Gastrocnemius medialis (tissue), 4 donors: ENCODE measurements at regions not wholly inside any gene's neighbourhood (a gene's known extent, or its start where the extent isn't known, plus 50 kb on each side); places are given as distances from the start of the nearest gene placed in this dataset.

Experiments
- ATAC-seq, 2 donors: fragments of 150-250 bp; one replicate each; pipeline ENCODE4 v1.9.1; 2016
- DNase-seq, 2 donors: peaks; one replicate each; pipeline ENCODE4 v3.0.0-alpha.2; 2019
- H3K27ac ChIP-seq, 4 donors: fragments of 200-600 bp; sonication (generic); 1 replicate in 1 of 4; 2 replicates in 3 of 4; pipeline ENCODE4 v1.5.1; 2016 to 2018; ENCODE audit warnings: mild to moderate bottlenecking in 2 of 4, moderate library complexity in 1 of 4
- H3K27me3 ChIP-seq, 3 donors: fragments of 200-600 bp; sonication (generic) in 2 of 3; 1 replicate in 1 of 3; 2 replicates in 2 of 3; pipeline versions ENCODE4 v1.5.1 to v1.6.0; 2016 to 2019; ENCODE audit warnings: mild to moderate bottlenecking in 1 of 3, moderate library complexity in 1 of 3
- H3K36me3 ChIP-seq, 2 donors: fragments of 200-600 bp; sonication (generic) in 1 of 2; one replicate each; pipeline ENCODE4 v1.5.1; 2017 to 2018
- H3K4me1 ChIP-seq, 2 donors: fragments of 200-600 bp; sonication (generic) in 1 of 2; one replicate each; pipeline ENCODE4 v1.5.1; 2016 to 2017; ENCODE audit warnings: mild to moderate bottlenecking in 2 of 2
- H3K4me3 ChIP-seq, 4 donors: fragments of 200-600 bp; sonication (generic) in 3 of 4; 1 replicate in 1 of 4; 2 replicates in 3 of 4; pipeline ENCODE4 v1.5.1; 2016 to 2019; ENCODE audit warnings: mild to moderate bottlenecking in 2 of 4
- H3K9me3 ChIP-seq, 3 donors: fragments of 200-600 bp; sonication (generic) in 2 of 3; 1 replicate in 1 of 3; 2 replicates in 2 of 3; pipeline ENCODE4 v1.5.1; 2016 to 2019
- CTCF ChIP-seq, 5 experiments: fragments of 450-650 bp in 3 of 5; fragments of 200-600 bp in 2 of 5; sonication (generic) in 2 of 5; IDR thresholded peaks in 4 of 5; conservative IDR thresholded peaks in 1 of 5; 1 replicate in 4 of 5; 2 replicates in 1 of 5; pipeline ENCODE4 v1.5.1; 2016 to 2019; ENCODE audit warnings: antibody characterized with exemption in 5 of 5, mild to moderate bottlenecking in 3 of 5, moderate library complexity in 3 of 5
- POLR2A ChIP-seq, 2 donors: fragments of 450-650 bp; IDR thresholded peaks; one replicate each; pipeline ENCODE4 v1.6.1; 2017; ENCODE audit warnings: antibody characterized with exemption in 2 of 2, mild to moderate bottlenecking in 2 of 2, moderate library complexity in 2 of 2
- in situ Hi-C, 4 donors: fragments of 200-750 bp; cut with MboI; loops; one replicate each; pipeline versions ENCODE4 v1.15.0 to v1.8.0; 2017; ENCODE audit warnings: low sequenced_read_pairs in 4 of 4
- intact Hi-C: fragments of 100-400 bp; cut with DNase I; formaldehyde crosslinking; loops from one replicate; pipeline ENCODE4 v1.15.1; 2023; ENCODE audit warnings: low total_unique reads

- Histone ChIP-seq H3K27ac (no peak overlapping the region), H3K36me3 (no peaks in the 10 kb centered on the region), H3K4me3 (no peak overlapping the region), H3K27me3 (peaks cover 0 to 3% (median 0%) of the 10 kb centered on the region in 3 donors), H3K4me1 (peaks cover 0 to 3% of the 10 kb centered on the region in 2 donors), H3K9me3 (no peaks in the 10 kb centered on the region)
- ATAC-seq (no peak), DNase-seq (no peak)
- TF ChIP-seq CTCF (IDR thresholded peaks at IDR 0.05 in 4 of 5, conservative IDR thresholded peaks at IDR 0.05 in 1 of 5) (no peak), POLR2A (IDR thresholded peaks at IDR 0.05) (no peak)
- in situ Hi-C loops (no loop called here), intact Hi-C loops (no loop called here)
These were observed 89.3 kb upstream of the C1QTNF9B start for GRCh38 chr13:23986619-23987018.

- no peak for DNase-seq
- intact Hi-C loops (no loop called here), in situ Hi-C loops (no loop called here)
- TF ChIP-seq POLR2A (IDR thresholded peaks at IDR 0.05) (no peak), CTCF (IDR thresholded peaks at IDR 0.05 in 4 of 5, conservative IDR thresholded peaks at IDR 0.05 in 1 of 5) (no peak)
- Histone ChIP-seq H3K27me3 (peaks cover 0 to 3% (median 0%) of the 10 kb centered on the region in 3 donors), H3K9me3 (no peaks in the 10 kb centered on the region), H3K4me3 (no peak overlapping the region), H3K4me1 (peaks cover 0 to 3% of the 10 kb centered on the region in 2 donors), H3K27ac (no peak overlapping the region), H3K36me3 (no peaks in the 10 kb centered on the region)
- no peak for ATAC-seq
These were observed 90.1 kb upstream of the C1QTNF9B start for GRCh38 chr13:23987331-23987894.

- in situ Hi-C loops: no loop called here
- ATAC-seq: no peak
These were observed 91.3 kb upstream of the C1QTNF9B start for GRCh38 chr13:23988546-23989122.

GRCh38 chr13:23990455-23990854, 93.2 kb upstream of the C1QTNF9B start:
- Histone ChIP-seq H3K27me3 (peaks cover 0 to 3% (median 0%) of the 10 kb centered on the region in 3 donors), H3K4me3 (no peak overlapping the region), H3K27ac (no peak overlapping the region), H3K4me1 (peaks cover 0 to 3% of the 10 kb centered on the region in 2 donors), H3K36me3 (no peaks in the 10 kb centered on the region), H3K9me3 (no peaks in the 10 kb centered on the region)
- intact Hi-C loops: no loop called here
- DNase-seq (no peak), ATAC-seq (no peak)
- no peak for TF ChIP-seq CTCF (IDR thresholded peaks at IDR 0.05 in 4 of 5, conservative IDR thresholded peaks at IDR 0.05 in 1 of 5)
- TF ChIP-seq POLR2A (IDR thresholded peaks at IDR 0.05): no peak
- in situ Hi-C loops: no loop called here

More at GRCh38 chr13:23988546-23989122, 91.3 kb upstream of the C1QTNF9B start:
- peaks cover 0 to 3% (median 0%) of the 10 kb centered on the region in 3 donors for H3K27me3 ChIP-seq
- no peak overlapping the region for H3K4me3 ChIP-seq
- H3K4me1 ChIP-seq: peaks cover 0 to 3% of the 10 kb centered on the region in 2 donors
- no peaks in the 10 kb centered on the region for H3K9me3 ChIP-seq
- TF ChIP-seq CTCF (IDR thresholded peaks at IDR 0.05 in 4 of 5, conservative IDR thresholded peaks at IDR 0.05 in 1 of 5) (no peak), POLR2A (IDR thresholded peaks at IDR 0.05) (no peak)
- H3K27ac ChIP-seq: no peak overlapping the region
- DNase-seq: no peak
- no peaks in the 10 kb centered on the region for H3K36me3 ChIP-seq
- intact Hi-C loops: no loop called here
